GM12865 (cell line): ENCODE measurements at regions not wholly inside any gene's neighbourhood (a gene's known extent, or its start where the extent isn't known, plus 50 kb on each side); places are given as distances from the start of the nearest gene placed in this dataset.

Source experiments
- DNase-seq: peaks from one replicate; pipeline ENCODE4 v3.0.0; 2010; ENCODE audit warnings: low read depth
- H3K4me3 ChIP-seq: 2 replicates; pipeline ENCODE4 v1.5.1; 2011; ENCODE audit warnings: mild to moderate bottlenecking, low read depth, low read length, control low read depth
- TF ChIP-seq, protein P1 (sequence below): IDR thresholded peaks from 2 replicates; pipeline ENCODE4 v1.5.1; 2011; ENCODE audit warnings: low read length, control low read depth, low read depth, inconsistent platforms; ENCODE audit not compliant: insufficient read depth; ENCODE audit errors: missing control alignments

DNA sequence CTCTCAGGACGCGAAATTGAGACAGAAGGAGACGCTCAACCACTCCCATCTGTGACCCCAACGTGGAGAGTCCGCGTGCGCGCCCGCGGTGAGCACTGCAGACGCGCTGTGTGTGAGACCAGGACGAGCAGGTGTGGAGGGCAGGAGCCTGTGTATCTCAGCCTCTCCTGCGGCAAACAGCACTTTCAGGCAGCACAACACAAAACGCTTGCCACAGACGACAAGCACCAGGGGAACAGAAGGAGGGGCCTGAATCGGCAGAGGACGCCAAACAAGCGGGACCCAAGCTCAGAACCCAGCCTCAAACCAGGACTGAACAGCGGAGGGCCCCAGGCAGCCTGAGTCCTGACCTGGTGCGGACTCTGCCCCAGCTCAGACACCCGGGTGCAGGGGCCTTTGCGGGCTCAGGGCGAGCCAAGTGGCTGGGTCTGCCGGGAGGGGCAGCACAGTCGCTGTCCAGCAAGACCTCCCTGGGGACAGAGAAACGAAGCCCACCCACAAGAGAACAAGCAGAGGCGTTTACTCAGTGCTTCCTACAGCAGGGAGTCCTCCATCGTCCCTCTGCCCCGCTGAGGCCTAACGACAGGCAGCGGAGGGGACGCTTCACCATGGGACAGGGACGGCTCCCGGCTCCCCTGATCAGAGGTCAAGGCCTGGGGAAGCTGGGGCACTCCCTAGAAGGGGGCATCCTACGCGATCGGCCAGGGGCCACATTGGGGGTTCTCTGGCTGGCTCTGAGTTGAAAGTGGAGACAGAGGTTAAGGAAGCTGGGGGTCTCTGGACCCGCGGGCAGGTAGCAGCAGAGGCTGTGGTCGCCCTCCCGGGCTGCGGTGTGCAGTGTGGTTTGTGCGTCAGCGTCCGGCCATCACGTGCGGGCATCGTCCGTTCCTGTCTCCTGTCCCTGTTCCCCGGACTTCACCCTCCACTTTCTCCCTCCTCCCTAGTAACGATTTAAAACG lies 560.8 kb downstream of the BRD1 start:
- H3K4me3 ChIP-seq: no peak overlapping the region
- DNase-seq: no peak
- TF ChIP-seq, protein P1, sequence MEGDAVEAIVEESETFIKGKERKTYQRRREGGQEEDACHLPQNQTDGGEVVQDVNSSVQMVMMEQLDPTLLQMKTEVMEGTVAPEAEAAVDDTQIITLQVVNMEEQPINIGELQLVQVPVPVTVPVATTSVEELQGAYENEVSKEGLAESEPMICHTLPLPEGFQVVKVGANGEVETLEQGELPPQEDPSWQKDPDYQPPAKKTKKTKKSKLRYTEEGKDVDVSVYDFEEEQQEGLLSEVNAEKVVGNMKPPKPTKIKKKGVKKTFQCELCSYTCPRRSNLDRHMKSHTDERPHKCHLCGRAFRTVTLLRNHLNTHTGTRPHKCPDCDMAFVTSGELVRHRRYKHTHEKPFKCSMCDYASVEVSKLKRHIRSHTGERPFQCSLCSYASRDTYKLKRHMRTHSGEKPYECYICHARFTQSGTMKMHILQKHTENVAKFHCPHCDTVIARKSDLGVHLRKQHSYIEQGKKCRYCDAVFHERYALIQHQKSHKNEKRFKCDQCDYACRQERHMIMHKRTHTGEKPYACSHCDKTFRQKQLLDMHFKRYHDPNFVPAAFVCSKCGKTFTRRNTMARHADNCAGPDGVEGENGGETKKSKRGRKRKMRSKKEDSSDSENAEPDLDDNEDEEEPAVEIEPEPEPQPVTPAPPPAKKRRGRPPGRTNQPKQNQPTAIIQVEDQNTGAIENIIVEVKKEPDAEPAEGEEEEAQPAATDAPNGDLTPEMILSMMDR: no peak

DNA sequence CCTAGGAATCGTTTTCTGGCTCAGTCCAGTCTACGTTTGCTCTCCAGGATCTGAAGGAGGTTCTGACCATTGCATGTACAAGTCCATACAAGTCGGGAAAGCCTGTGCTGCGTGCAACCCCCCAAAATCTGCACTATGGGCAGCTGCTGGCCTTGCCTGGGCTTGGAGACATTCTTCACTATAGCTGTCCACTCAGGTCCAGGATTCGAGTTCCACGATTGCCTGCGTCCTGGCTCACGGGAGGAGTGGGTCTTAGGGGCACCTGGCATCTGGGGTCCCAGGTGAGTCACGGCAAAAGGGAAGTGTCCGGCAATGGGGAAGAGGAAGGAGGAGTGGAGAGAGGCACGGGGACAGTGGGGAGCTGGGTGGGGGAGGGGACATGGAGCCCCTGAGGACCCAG lies 563.0 kb downstream of the BRD1 start:
- no peak for DNase-seq
- H3K4me3 ChIP-seq: no peak overlapping the region
- TF ChIP-seq, protein P1: no peak

- no peak overlapping the region for H3K4me3 ChIP-seq
- TF ChIP-seq, protein P1: no peak
- no peak for DNase-seq
Measured at GRCh38 chr22:49263101-49263500, 564.6 kb downstream of the BRD1 start.

- TF ChIP-seq, protein P1: no peak
- no peak for DNase-seq
- H3K4me3 ChIP-seq: no peak overlapping the region
Measured at GRCh38 chr22:49262167-49262566, 565.5 kb downstream of the BRD1 start.

DNA sequence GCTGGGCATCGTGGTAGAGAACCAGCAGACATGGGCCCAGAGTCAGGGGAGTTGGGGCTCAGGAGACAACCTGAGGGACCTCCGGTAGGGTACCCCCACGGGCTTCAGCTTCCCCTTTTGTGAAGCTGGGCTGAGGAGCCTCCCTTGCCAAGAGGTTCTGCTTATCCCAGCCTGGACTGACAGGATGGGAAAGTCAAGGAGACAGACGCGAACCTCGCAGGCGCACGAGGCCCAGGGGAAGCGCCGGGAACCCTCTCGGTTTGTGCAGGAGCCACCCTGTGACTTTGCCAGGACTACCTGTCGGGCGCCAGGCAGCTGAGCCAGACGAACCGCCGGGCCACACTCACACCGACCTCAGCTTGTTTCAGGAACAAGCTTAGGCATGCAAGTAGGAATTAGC lies 566.1 kb downstream of the BRD1 start:
- DNase-seq: no peak
- TF ChIP-seq, protein P1: no peak
- H3K4me3 ChIP-seq: no peak overlapping the region

- no peak overlapping the region for H3K4me3 ChIP-seq
- TF ChIP-seq, protein P1: no peak
- DNase-seq: no peak
Measured at GRCh38 chr22:49260681-49261580, 566.7 kb downstream of the BRD1 start.
